KMS-11 (cell line): ENCODE measurements at regions not wholly inside any gene's neighbourhood (a gene's known extent, or its start where the extent isn't known, plus 50 kb on each side); places are given as distances from the start of the nearest gene placed in this dataset.

Experiments used
- H2AFZ ChIP-seq: fragments of 200-600 bp; sonication (generic); 2 replicates; pipeline ENCODE4 v1.6.1; 2016; ENCODE audit warnings: antibody characterized with exemption, mixed run types, low read depth
- H3K27ac ChIP-seq: fragments of 200-600 bp; sonication (generic); 2 replicates; pipeline ENCODE4 v1.6.1; 2016; ENCODE audit warnings: mild to moderate bottlenecking, mixed run types
- H3K27me3 ChIP-seq: fragments of 200-600 bp; sonication (generic); 2 replicates; pipeline ENCODE4 v1.6.1; 2017; ENCODE audit warnings: mild to moderate bottlenecking, low read depth, mixed run types, moderate library complexity; ENCODE audit not compliant: insufficient read depth
- H3K36me3 ChIP-seq: fragments of 200-600 bp; sonication (generic); 2 replicates; pipeline ENCODE4 v1.6.1; 2017; ENCODE audit warnings: mild to moderate bottlenecking, mixed run types; ENCODE audit not compliant: insufficient read depth
- H3K4me1 ChIP-seq: fragments of 200-600 bp; sonication (generic); 2 replicates; pipeline ENCODE4 v1.6.1; 2016; ENCODE audit warnings: mild to moderate bottlenecking, low read depth, mixed run types; ENCODE audit not compliant: poor library complexity, severe bottlenecking
- H3K4me2 ChIP-seq: fragments of 200-600 bp; sonication (generic); 2 replicates; pipeline ENCODE4 v1.7.0; 2016; ENCODE audit warnings: mild to moderate bottlenecking, mixed run types
- H3K4me3 ChIP-seq: fragments of 200-600 bp; sonication (generic); IDR thresholded peaks from 2 replicates; pipeline ENCODE4 v1.6.1; 2017; ENCODE audit warnings: low read depth, low read length, mixed read lengths; ENCODE audit not compliant: insufficient read depth
- H3K79me2 ChIP-seq: fragments of 200-600 bp; sonication (generic); 2 replicates; pipeline ENCODE4 v1.6.1; 2016; ENCODE audit warnings: low read depth, mixed run types; ENCODE audit not compliant: insufficient read depth
- H3K9ac ChIP-seq: fragments of 200-600 bp; sonication (generic); 2 replicates; pipeline ENCODE4 v1.6.1; 2016; ENCODE audit warnings: mild to moderate bottlenecking, mixed run types
- H4K20me1 ChIP-seq: fragments of 200-600 bp; sonication (generic); 2 replicates; pipeline ENCODE4 v1.6.1; 2016; ENCODE audit warnings: mild to moderate bottlenecking, mixed run types; ENCODE audit not compliant: insufficient read depth
- CTCF ChIP-seq: fragments of 200-600 bp; sonication (generic); conservative IDR thresholded peaks from 2 replicates; pipeline ENCODE4 v1.6.1; 2017; ENCODE audit warnings: low read depth, mild to moderate bottlenecking, antibody characterized with exemption, low read length, moderate library complexity, mixed read lengths

GRCh38 chr7:121604627-121605316 lies 208.7 kb upstream of the FAM3C start:
- H3K27me3 ChIP-seq: no peaks in the 10 kb centered on the region
- no peaks in the 10 kb centered on the region for H3K79me2 ChIP-seq
- H3K27ac ChIP-seq: no peak overlapping the region
- H2AFZ ChIP-seq: no peak overlapping the region
- H3K4me1 ChIP-seq: no peaks in the 10 kb centered on the region
- no peaks in the 10 kb centered on the region for H3K36me3 ChIP-seq
- TF ChIP-seq CTCF: no peak
- H3K4me3 ChIP-seq: no peak overlapping the region
- H3K4me2 ChIP-seq: no peak overlapping the region
- H4K20me1 ChIP-seq: no peaks in the 10 kb centered on the region
- no peak overlapping the region for H3K9ac ChIP-seq

- Histone ChIP-seq H3K9ac (no peak overlapping the region), H2AFZ (no peak overlapping the region), H3K4me2 (no peak overlapping the region), H4K20me1 (no peaks in the 10 kb centered on the region), H3K36me3 (no peaks in the 10 kb centered on the region), H3K27me3 (no peaks in the 10 kb centered on the region), H3K4me3 (no peak overlapping the region), H3K79me2 (no peaks in the 10 kb centered on the region), H3K27ac (no peak overlapping the region), H3K4me1 (no peaks in the 10 kb centered on the region)
- no peak for TF ChIP-seq CTCF
These were observed 207.8 kb upstream of the FAM3C start for GRCh38 chr7:121603886-121604285.

- TF ChIP-seq CTCF: no peak
- H3K27me3 ChIP-seq: no peaks in the 10 kb centered on the region
- no peak overlapping the region for H3K9ac ChIP-seq
- no peaks in the 10 kb centered on the region for H3K4me1 ChIP-seq
- H3K4me2 ChIP-seq: no peak overlapping the region
- H3K79me2 ChIP-seq: no peaks in the 10 kb centered on the region
- H3K27ac ChIP-seq: no peak overlapping the region
- H2AFZ ChIP-seq: no peak overlapping the region
- H4K20me1 ChIP-seq: no peaks in the 10 kb centered on the region
- no peaks in the 10 kb centered on the region for H3K36me3 ChIP-seq
- no peak overlapping the region for H3K4me3 ChIP-seq
These were observed 203.8 kb upstream of the FAM3C start for GRCh38 chr7:121599887-121600286.

DNA sequence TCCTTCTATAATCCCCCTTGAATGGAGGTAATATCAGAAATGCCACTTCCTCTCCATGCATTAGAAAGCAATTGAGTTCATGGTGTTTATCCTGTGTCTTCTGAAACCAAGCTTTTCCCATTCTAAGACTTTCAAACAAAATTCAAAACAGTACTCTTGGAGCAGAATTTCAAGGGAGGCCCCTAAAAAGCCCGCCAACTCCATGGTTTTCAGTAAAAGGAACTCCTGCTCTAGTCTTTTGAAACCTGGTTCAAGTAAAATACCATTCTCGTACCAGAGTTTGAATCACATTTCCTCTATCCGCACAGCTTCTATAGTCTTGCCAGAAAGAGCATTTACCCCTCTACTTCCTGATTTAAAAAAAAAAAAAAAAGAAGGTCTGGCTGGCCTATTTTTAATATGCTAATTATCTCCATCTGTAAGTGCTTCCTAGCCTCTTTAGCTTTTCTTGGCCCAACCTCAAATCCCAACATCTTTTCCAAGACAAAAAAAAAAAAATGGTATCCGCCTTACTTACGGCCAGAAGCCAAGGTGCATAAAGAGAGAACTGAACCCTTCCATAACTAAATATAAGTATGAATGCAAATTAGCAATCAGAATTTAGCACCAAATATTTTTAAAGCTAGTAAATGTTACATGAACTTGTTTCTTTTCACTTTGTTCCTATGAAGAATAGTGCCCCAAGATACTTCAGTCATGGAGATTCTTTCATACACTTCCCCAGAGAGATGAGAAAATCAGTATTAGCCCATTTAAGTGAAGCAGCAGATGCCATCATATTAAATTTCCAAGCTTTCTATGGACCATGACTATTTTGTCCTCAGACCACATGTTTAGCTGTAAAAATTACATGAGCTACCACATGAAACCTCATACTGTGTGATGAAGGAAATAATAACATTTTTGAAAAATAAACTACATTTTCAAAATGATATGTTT lies 199.9 kb upstream of the FAM3C start:
- Histone ChIP-seq H3K79me2 (no peaks in the 10 kb centered on the region), H3K36me3 (no peaks in the 10 kb centered on the region), H3K9ac (no peak overlapping the region), H3K4me1 (no peaks in the 10 kb centered on the region), H3K27ac (no peak overlapping the region), H3K27me3 (no peaks in the 10 kb centered on the region), H4K20me1 (no peaks in the 10 kb centered on the region; the same call in 1 of the 2 replicates), H2AFZ (no peak overlapping the region), H3K4me2 (no peak overlapping the region), H3K4me3 (no peak overlapping the region)
- no peak for TF ChIP-seq CTCF
